NCI-H2196 (cell line): ENCODE measurements at regions not wholly inside any gene's neighbourhood (a gene's known extent, or its start where the extent isn't known, plus 50 kb on each side); places are given as distances from the start of the nearest gene placed in this dataset.
A peak's percentile ranks its signal among the peaks of the same experiment; 100 is the strongest.
"Not testable (repeated sequence)": the region's sequence is repeated elsewhere in the genome, so short reads cannot be mapped to it uniquely, and the experiment has no call there.

Source experiments
- DNase-seq: peaks from one replicate; lab custom pipeline; 2025; ENCODE audit not compliant: unreplicated experiment; lab: John Stamatoyannopoulos, UW

- no peak for DNase-seq
These were observed 172.4 kb downstream of the CD24 start for GRCh38 chr6:106802139-106802538.

- DNase-seq, result no peak
These were observed 171.9 kb downstream of the QRSL1 start for GRCh38 chr6:106801256-106801655.

GRCh38 chr6:106800379-106800778, 171.0 kb downstream of the QRSL1 start:
- DNase-seq, result no peak

- DNase-seq, result peak; percentile 22
These were observed 169.9 kb downstream of the QRSL1 start for GRCh38 chr6:106799031-106799894.

GRCh38 chr6:106797186-106797585, 167.8 kb downstream of the QRSL1 start:
- DNase-seq, result no peak

- no peak for DNase-seq
These were observed 167.4 kb downstream of the QRSL1 start for GRCh38 chr6:106796781-106797180.

GRCh38 chr6:106794129-106794528, 164.8 kb downstream of the QRSL1 start:
- DNase-seq, result no peak

- DNase-seq, result peak; percentile 34
These were observed 163.3 kb downstream of the QRSL1 start for GRCh38 chr6:106792536-106793236.

- no peak for DNase-seq
These were observed 161.6 kb downstream of the QRSL1 start for GRCh38 chr6:106790935-106791334.

- DNase-seq, result peak; percentile 31
These were observed 160.9 kb downstream of the QRSL1 start for GRCh38 chr6:106790149-106790770.

- no peak for DNase-seq
These were observed 160.2 kb downstream of the QRSL1 start for GRCh38 chr6:106789428-106790148.

- no peak for DNase-seq
These were observed 159.4 kb downstream of the QRSL1 start for GRCh38 chr6:106788761-106789160.

GRCh38 chr6:106787327-106788196, 158.2 kb downstream of the QRSL1 start:
- no peak for DNase-seq

- no peak for DNase-seq
These were observed 155.9 kb downstream of the QRSL1 start for GRCh38 chr6:106785298-106785697.

- DNase-seq, result no peak
These were observed 154.5 kb downstream of the QRSL1 start for GRCh38 chr6:106783640-106784566.

GRCh38 chr6:106782536-106783285, 153.3 kb downstream of the QRSL1 start:
- no peak for DNase-seq

GRCh38 chr6:106779552-106779951, 150.2 kb downstream of the QRSL1 start:
- not testable (repeated sequence) for DNase-seq

GRCh38 chr6:106778943-106779342, 149.6 kb downstream of the QRSL1 start:
- DNase-seq, result no peak
